ENCODE measurements at regions not wholly inside any gene's neighbourhood (a gene's known extent, or its start where the extent isn't known, plus 50 kb on each side); places are given as distances from the start of the nearest gene placed in this dataset.

GRCh38 chr5:166507810-166508425 lies 1783.5 kb upstream of the WWC1 start:
- no peaks in the 10 kb centered on the region for H3K4me1 ChIP-seq (ENCODE audit: control insufficient read depth, insufficient read depth, low read length, poor library complexity, severe bottlenecking)
- H3K9me3 Mint-ChIP-seq = peaks cover 0 to 22% (median 8%) of the 10 kb centered on the region in 7 donors
- no peak for ATAC-seq (ENCODE audit: low read depth in 2 of 2)
- no peak overlapping the region for H3K4me3 Mint-ChIP-seq
- no peaks in the 10 kb centered on the region for H3K27me3 Mint-ChIP-seq
- no peaks in the 10 kb centered on the region for H3K27me3 ChIP-seq (ENCODE audit: control insufficient read depth, insufficient read depth, low read length)
- H3K9me3 ChIP-seq (ENCODE audit: control insufficient read depth in 2 of 2, low read length in 2 of 2) = no peaks in the 10 kb centered on the region
- no peaks in the 10 kb centered on the region for H3K4me1 Mint-ChIP-seq
- H3K36me3 Mint-ChIP-seq = no peaks in the 10 kb centered on the region
- H3K27ac ChIP-seq (ENCODE audit: insufficient read depth, low read length, poor library complexity, severe bottlenecking) = no peak overlapping the region
- DNase-seq = no peak
- no peak overlapping the region for H3K4me3 ChIP-seq (ENCODE audit: low read depth, low read length)
- no peak overlapping the region for H3K27ac Mint-ChIP-seq
- H3K36me3 ChIP-seq (ENCODE audit: control insufficient read depth, insufficient read depth, low read length) = no peaks in the 10 kb centered on the region

DNA sequence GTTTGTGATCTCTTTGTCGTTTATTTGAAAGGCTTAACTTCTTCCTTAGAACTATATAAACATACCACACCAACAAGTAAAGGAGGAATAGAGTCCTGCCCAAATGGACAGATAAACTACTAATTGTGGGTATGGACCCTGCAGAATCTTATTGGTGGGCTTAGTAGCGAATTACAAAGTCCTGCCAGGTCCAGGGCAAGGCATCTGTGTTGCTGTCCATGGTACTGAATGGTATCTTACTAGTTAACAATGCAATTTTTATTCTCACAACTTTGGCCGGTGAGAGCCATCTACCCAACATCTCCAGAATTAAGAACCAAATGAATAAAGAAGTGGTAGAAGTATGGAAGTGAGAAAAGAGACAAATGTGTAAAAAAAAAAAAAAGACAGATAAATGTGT lies 1782.4 kb upstream of the WWC1 start:
- Histone ChIP-seq H3K27me3 (ENCODE audit: control insufficient read depth, insufficient read depth, low read length) (no peaks in the 10 kb centered on the region), H3K9me3 (ENCODE audit: control insufficient read depth in 2 of 2, low read length in 2 of 2) (no peaks in the 10 kb centered on the region), H3K36me3 (ENCODE audit: control insufficient read depth, insufficient read depth, low read length) (no peaks in the 10 kb centered on the region), H3K4me3 (ENCODE audit: low read depth, low read length) (no peak overlapping the region), H3K27ac (ENCODE audit: insufficient read depth, low read length, poor library complexity, severe bottlenecking) (no peak overlapping the region), H3K4me1 (ENCODE audit: control insufficient read depth, insufficient read depth, low read length, poor library complexity, severe bottlenecking) (no peaks in the 10 kb centered on the region)
- H3K4me3 Mint-ChIP-seq = no peak overlapping the region
- no peaks in the 10 kb centered on the region for H3K36me3 Mint-ChIP-seq
- DNase-seq = no peak
- H3K27me3 Mint-ChIP-seq = no peaks in the 10 kb centered on the region
- no peak overlapping the region for H3K27ac Mint-ChIP-seq
- no peaks in the 10 kb centered on the region for H3K4me1 Mint-ChIP-seq
- peaks cover 2 to 32% (median 9%) of the 10 kb centered on the region in 7 donors for H3K9me3 Mint-ChIP-seq
- no peak for ATAC-seq (ENCODE audit: low read depth in 2 of 2)

DNA sequence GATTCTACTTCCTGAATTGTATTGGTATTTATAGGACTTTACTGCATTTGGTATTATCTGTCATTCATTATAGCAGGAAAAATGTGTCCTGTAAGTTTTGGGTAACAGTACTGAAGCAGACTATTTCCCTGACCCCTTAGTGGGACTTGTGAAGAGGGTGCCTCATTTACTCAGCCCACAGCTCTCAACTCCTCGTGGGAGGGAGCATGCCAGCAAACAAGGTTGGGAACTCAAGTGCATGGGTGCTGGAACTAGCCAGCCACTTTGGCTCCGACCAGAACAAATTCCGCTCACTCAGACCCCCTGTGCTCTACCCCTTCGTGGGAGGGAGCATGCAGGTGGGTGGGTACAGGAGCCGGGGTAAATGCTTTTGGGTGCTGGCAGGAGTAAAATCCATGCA lies 1773.5 kb upstream of the WWC1 start:
- no peak for ATAC-seq (ENCODE audit: low read depth in 2 of 2)
- Mint-ChIP-seq H3K27ac (no peak overlapping the region), H3K4me1 (no peaks in the 10 kb centered on the region), H3K36me3 (no peaks in the 10 kb centered on the region), H3K4me3 (no peak overlapping the region), H3K27me3 (no peaks in the 10 kb centered on the region), H3K9me3 (peaks cover 0 to 31% (median 7%) of the 10 kb centered on the region in 7 donors)
- Histone ChIP-seq H3K27ac (ENCODE audit: insufficient read depth, low read length, poor library complexity, severe bottlenecking) (no peak overlapping the region), H3K9me3 (ENCODE audit: control insufficient read depth in 2 of 2, low read length in 2 of 2) (peaks cover 4 to 9% of the 10 kb centered on the region in 2 experiments), H3K27me3 (ENCODE audit: control insufficient read depth, insufficient read depth, low read length) (no peaks in the 10 kb centered on the region), H3K36me3 (ENCODE audit: control insufficient read depth, insufficient read depth, low read length) (no peaks in the 10 kb centered on the region), H3K4me3 (ENCODE audit: low read depth, low read length) (no peak overlapping the region), H3K4me1 (ENCODE audit: control insufficient read depth, insufficient read depth, low read length, poor library complexity, severe bottlenecking) (no peaks in the 10 kb centered on the region)
- DNase-seq = no peak

- no peak for DNase-seq
- ATAC-seq (ENCODE audit: low read depth in 2 of 2) = no peak
- H3K4me1 Mint-ChIP-seq = no peaks in the 10 kb centered on the region
- Histone ChIP-seq H3K27me3 (ENCODE audit: control insufficient read depth, insufficient read depth, low read length) (no peaks in the 10 kb centered on the region), H3K4me1 (ENCODE audit: control insufficient read depth, insufficient read depth, low read length, poor library complexity, severe bottlenecking) (no peaks in the 10 kb centered on the region), H3K9me3 (ENCODE audit: control insufficient read depth in 2 of 2, low read length in 2 of 2) (peaks cover 4 to 9% of the 10 kb centered on the region in 2 experiments), H3K36me3 (ENCODE audit: control insufficient read depth, insufficient read depth, low read length) (no peaks in the 10 kb centered on the region), H3K4me3 (ENCODE audit: low read depth, low read length) (no peak overlapping the region), H3K27ac (ENCODE audit: insufficient read depth, low read length, poor library complexity, severe bottlenecking) (no peak overlapping the region)
- no peaks in the 10 kb centered on the region for H3K36me3 Mint-ChIP-seq
- H3K4me3 Mint-ChIP-seq = no peak overlapping the region
- peaks cover 0 to 19% (median 3%) of the 10 kb centered on the region in 7 donors for H3K9me3 Mint-ChIP-seq
- H3K27me3 Mint-ChIP-seq = no peaks in the 10 kb centered on the region
- H3K27ac Mint-ChIP-seq = no peak overlapping the region
Measured at GRCh38 chr5:166523206-166523605, 1768.2 kb upstream of the WWC1 start.

DNA sequence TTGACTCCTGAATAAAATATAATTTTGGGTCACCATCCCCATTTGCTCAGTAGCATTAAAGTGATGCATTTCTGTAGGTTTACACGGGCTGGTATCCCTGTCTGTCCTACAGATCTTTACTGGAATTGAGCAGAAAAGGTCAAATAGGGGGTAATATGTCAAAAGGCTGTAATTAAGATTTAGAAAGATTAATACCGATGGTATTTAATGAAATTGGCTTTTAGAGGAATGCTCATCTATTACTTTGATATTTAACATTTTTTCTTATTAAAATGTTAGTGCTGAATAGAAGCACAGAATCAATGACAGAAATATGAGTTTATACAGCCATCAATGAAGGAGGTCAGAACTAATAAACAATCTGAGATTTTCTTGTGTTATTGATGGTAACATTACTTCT lies 1762.2 kb upstream of the WWC1 start:
- Mint-ChIP-seq H3K27me3 (no peaks in the 10 kb centered on the region), H3K36me3 (no peaks in the 10 kb centered on the region), H3K4me1 (no peaks in the 10 kb centered on the region), H3K9me3 (peaks cover 0 to 13% (median 4%) of the 10 kb centered on the region in 7 donors), H3K27ac (no peak overlapping the region), H3K4me3 (no peak overlapping the region)
- H3K36me3 ChIP-seq (ENCODE audit: control insufficient read depth, insufficient read depth, low read length) = no peaks in the 10 kb centered on the region
- H3K27me3 ChIP-seq (ENCODE audit: control insufficient read depth, insufficient read depth, low read length) = no peaks in the 10 kb centered on the region
- DNase-seq (no peak), ATAC-seq (ENCODE audit: low read depth in 2 of 2) (no peak)
- no peak overlapping the region for H3K27ac ChIP-seq (ENCODE audit: insufficient read depth, low read length, poor library complexity, severe bottlenecking)
- H3K4me1 ChIP-seq (ENCODE audit: control insufficient read depth, insufficient read depth, low read length, poor library complexity, severe bottlenecking) = no peaks in the 10 kb centered on the region
- no peak overlapping the region for H3K4me3 ChIP-seq (ENCODE audit: low read depth, low read length)
- peaks cover 0 to 5% of the 10 kb centered on the region in 2 experiments for H3K9me3 ChIP-seq (ENCODE audit: control insufficient read depth in 2 of 2, low read length in 2 of 2)

DNA sequence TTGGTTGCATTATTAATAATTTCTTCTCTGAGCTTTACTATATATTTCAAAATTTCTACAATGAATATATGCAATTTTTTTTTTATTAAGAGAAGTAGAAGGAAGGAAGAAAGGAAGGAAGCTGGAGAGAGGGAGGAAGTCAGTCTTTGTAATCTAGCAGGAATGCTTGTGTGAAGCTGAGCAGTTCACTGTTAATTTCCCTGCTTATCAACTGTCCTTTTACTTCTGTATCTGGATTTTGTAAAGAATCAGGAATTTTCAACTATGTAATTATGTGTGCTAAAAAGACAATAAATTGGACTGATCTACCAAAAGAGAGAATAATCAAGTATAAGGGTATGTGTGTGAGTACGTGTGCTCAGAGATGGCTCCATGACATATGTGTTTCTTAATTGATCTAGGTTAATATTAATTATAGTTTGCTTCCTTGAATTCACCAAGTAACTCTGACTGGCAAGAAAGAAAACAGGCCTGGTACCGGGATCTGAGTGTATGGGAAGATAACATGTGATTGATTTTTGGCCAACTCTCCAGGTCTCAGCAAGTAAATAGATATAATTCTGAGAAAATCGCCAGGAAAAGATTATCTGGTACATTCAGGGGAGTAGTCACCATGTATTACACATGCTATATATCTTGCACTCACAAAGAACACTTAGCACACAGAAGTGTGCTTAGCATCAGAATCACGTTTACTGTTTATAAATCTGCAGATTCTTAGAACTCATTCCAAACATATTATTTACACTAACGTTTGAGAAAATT lies 1758.8 kb upstream of the WWC1 start:
- no peak overlapping the region for H3K27ac Mint-ChIP-seq
- Histone ChIP-seq H3K36me3 (ENCODE audit: control insufficient read depth, insufficient read depth, low read length) (no peaks in the 10 kb centered on the region), H3K27me3 (ENCODE audit: control insufficient read depth, insufficient read depth, low read length) (no peaks in the 10 kb centered on the region), H3K9me3 (ENCODE audit: control insufficient read depth in 2 of 2, low read length in 2 of 2) (peaks cover 3 to 5% of the 10 kb centered on the region in 2 experiments), H3K4me3 (ENCODE audit: low read depth, low read length) (no peak overlapping the region), H3K4me1 (ENCODE audit: control insufficient read depth, insufficient read depth, low read length, poor library complexity, severe bottlenecking) (no peaks in the 10 kb centered on the region), H3K27ac (ENCODE audit: insufficient read depth, low read length, poor library complexity, severe bottlenecking) (no peak overlapping the region)
- no peaks in the 10 kb centered on the region for H3K27me3 Mint-ChIP-seq
- no peak for ATAC-seq (ENCODE audit: low read depth in 2 of 2)
- H3K4me3 Mint-ChIP-seq = no peak overlapping the region
- no peaks in the 10 kb centered on the region for H3K4me1 Mint-ChIP-seq
- no peaks in the 10 kb centered on the region for H3K36me3 Mint-ChIP-seq
- peaks cover 0 to 7% (median 6%) of the 10 kb centered on the region in 7 donors for H3K9me3 Mint-ChIP-seq
- DNase-seq = no peak

DNA sequence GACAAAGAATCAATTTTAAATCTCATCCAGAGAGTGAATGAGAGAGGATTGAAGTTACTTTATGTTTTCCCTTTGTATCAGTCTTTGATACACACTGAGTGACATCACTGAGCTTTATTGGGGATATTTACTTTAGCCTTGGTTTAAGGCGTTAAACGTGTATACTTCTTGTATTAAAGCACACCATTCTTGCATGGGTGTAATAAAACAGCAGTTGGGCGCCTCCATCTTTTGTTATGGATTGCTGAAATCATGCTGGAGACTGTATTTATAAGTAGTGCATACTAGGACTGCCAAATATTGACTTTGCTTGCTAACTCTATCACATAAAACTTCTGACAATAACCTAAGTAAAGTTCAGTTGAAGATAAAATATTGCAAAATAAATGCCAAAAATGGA lies 1755.8 kb upstream of the WWC1 start:
- H3K36me3 Mint-ChIP-seq = no peaks in the 10 kb centered on the region

GRCh38 chr5:166540156-166540555 lies 1751.3 kb upstream of the WWC1 start:
- no peaks in the 10 kb centered on the region for H3K4me1 ChIP-seq (ENCODE audit: control insufficient read depth, insufficient read depth, low read length, poor library complexity, severe bottlenecking)
- H3K9me3 Mint-ChIP-seq = peaks cover 0 to 17% (median 5%) of the 10 kb centered on the region in 7 donors
- no peaks in the 10 kb centered on the region for H3K27me3 ChIP-seq (ENCODE audit: control insufficient read depth, insufficient read depth, low read length)
- DNase-seq = no peak
- no peaks in the 10 kb centered on the region for H3K36me3 ChIP-seq (ENCODE audit: control insufficient read depth, insufficient read depth, low read length)
- no peaks in the 10 kb centered on the region for H3K4me1 Mint-ChIP-seq
- H3K27ac Mint-ChIP-seq = no peak overlapping the region
- no peak overlapping the region for H3K4me3 ChIP-seq (ENCODE audit: low read depth, low read length)
- H3K4me3 Mint-ChIP-seq = no peak overlapping the region
- no peak overlapping the region for H3K27ac ChIP-seq (ENCODE audit: insufficient read depth, low read length, poor library complexity, severe bottlenecking)
- ATAC-seq (ENCODE audit: low read depth in 2 of 2) = no peak
- H3K36me3 Mint-ChIP-seq = no peaks in the 10 kb centered on the region
- peaks cover 2 to 7% of the 10 kb centered on the region in 2 experiments for H3K9me3 ChIP-seq (ENCODE audit: control insufficient read depth in 2 of 2, low read length in 2 of 2)
- no peaks in the 10 kb centered on the region for H3K27me3 Mint-ChIP-seq

More for the DNA sequence above, 1755.8 kb upstream of the WWC1 start:
- Mint-ChIP-seq H3K4me1 (no peaks in the 10 kb centered on the region), H3K4me3 (no peak overlapping the region), H3K27ac (no peak overlapping the region), H3K27me3 (no peaks in the 10 kb centered on the region), H3K9me3 (peaks cover 0 to 8% (median 5%) of the 10 kb centered on the region in 7 donors)
- no peak overlapping the region for H3K4me3 ChIP-seq (ENCODE audit: low read depth, low read length)
- H3K27me3 ChIP-seq (ENCODE audit: control insufficient read depth, insufficient read depth, low read length) = no peaks in the 10 kb centered on the region
- DNase-seq (no peak), ATAC-seq (ENCODE audit: low read depth in 2 of 2) (no peak)
- H3K36me3 ChIP-seq (ENCODE audit: control insufficient read depth, insufficient read depth, low read length) = no peaks in the 10 kb centered on the region
- H3K9me3 ChIP-seq (ENCODE audit: control insufficient read depth in 2 of 2, low read length in 2 of 2) = peaks cover 3 to 12% of the 10 kb centered on the region in 2 experiments
- H3K4me1 ChIP-seq (ENCODE audit: control insufficient read depth, insufficient read depth, low read length, poor library complexity, severe bottlenecking) = no peaks in the 10 kb centered on the region
- no peak overlapping the region for H3K27ac ChIP-seq (ENCODE audit: insufficient read depth, low read length, poor library complexity, severe bottlenecking)
